Activated CD4-positive, alpha-beta T cell treated with anti-CD3 and anti-CD28 coated beads, Interleukin-2, Interleukin-6, amounts not matched to agents 100 ng/mL and 50 ng/mL, durations not matched to agents 16 hours and 8 hours (primary cell): ENCODE measurements at regions not wholly inside any gene's neighbourhood (a gene's known extent, or its start where the extent isn't known, plus 50 kb on each side); places are given as distances from the start of the nearest gene placed in this dataset.

Source experiments
- DNase-seq: peaks from one replicate; pipeline ENCODE4 v3.0.0-alpha.2; 2020

- DNase-seq, result no peak
These were observed 1115.5 kb upstream of the SLC10A2 start for GRCh38 chr13:104181526-104182231.

DNA sequence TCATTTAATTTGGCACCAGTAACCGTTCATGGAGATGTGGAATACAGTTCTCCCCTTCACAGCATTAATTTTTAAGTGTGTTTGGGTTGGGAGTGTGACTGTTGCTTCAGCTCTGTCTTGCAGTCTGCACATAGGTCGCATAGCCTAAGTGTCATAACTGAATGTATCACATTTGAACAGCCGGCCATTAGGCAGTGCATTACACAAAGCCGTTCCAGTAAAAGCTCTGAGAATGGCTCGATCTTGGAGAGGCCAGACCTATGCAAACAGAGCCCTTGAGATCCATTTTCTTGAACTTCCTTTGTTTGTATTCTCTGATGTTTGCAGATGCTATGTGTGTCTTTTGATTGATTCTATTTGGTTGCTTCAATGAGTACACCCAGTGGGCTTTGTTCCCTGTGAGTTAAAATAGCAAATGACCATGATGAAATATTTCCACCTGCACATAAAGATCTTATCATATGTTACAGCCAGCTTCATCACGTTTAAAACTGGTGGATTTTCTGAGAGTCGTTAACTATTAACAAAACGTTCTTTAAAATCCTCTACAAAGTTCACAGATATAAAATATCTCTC, 1104.9 kb upstream of the SLC10A2 start:
- DNase-seq, result no peak

GRCh38 chr13:104163866-104164630, 1097.8 kb upstream of the SLC10A2 start:
- no peak for DNase-seq

DNA sequence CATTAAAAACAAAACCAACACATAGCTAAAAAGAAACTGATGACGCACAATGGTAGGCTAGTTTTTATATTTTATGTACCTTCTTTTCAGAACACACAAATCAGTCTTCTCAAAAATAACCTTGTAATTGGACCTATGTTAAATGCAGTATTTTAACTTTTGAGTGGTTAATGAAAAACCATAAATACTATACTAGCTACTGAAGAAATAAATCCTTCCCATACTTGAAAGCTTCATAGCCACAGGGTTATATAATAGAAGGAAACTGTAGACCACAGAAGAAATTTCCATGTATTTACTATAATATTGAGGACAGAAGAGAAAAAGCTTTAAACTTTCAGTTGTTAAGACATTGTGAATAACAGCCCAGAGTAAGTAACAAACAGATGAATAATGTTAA, 1094.3 kb upstream of the SLC10A2 start:
- no peak for DNase-seq

- DNase-seq, result no peak
These were observed 1077.7 kb upstream of the SLC10A2 start for GRCh38 chr13:104143760-104144416.

DNA sequence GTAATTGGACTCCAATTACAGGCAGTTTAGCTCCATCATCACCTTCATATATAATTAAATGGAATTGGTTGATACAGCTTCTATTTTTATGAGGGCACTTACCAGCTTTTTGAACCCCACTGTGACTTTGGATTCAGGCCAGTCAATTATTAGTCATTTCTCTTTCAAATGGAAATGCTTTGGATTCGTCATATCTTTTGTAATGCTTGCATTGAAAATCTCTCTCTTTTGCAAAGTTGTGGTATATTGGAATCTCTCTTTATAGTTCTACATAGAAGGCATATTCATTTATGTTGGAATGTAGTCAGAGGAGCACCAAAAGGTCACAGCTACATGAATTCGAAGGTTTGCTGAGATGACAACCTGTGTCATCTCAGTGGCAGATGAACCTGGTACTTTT, 1074.3 kb upstream of the SLC10A2 start:
- no peak for DNase-seq

GRCh38 chr13:104137416-104137815, 1071.2 kb upstream of the SLC10A2 start:
- no peak for DNase-seq

GRCh38 chr13:104132849-104133248, 1066.6 kb upstream of the SLC10A2 start:
- no peak for DNase-seq

GRCh38 chr13:104114101-104114500, 1047.9 kb upstream of the SLC10A2 start:
- DNase-seq, result no peak

- no peak for DNase-seq
These were observed 1044.8 kb upstream of the SLC10A2 start for GRCh38 chr13:104111031-104111430.

DNA sequence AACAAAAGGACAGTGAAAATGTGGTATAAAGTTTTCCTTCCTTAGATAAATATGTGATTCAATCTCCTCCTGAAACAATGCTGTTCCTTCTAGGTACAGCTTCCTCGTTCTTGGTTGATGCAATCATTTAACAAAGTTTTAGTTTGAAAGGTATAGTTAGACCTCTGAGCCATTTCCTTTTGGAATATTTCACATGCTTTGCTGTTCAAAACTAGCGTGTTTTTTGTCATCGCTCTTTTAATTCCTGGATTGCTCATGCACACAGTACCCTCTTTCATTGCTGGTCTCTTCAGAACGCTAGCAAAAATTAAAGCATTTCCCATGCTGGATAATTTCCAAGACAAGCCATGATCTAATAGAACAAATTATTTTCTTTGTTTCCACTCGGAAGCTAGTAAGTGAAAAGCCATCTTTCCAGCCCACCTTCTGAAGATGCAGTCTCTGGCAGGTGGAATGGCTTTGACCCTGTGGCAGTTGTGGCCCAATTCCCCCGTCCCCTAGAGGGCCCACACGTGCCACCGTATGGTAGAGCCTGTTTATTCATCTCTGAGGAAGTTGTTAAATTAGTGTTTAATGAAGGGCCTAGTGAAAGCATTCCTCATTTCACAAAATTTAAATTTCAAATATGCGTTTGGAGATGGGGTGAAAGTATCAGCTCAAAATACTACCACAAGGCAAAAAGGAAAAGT, 1040.6 kb upstream of the SLC10A2 start:
- no peak for DNase-seq

DNA sequence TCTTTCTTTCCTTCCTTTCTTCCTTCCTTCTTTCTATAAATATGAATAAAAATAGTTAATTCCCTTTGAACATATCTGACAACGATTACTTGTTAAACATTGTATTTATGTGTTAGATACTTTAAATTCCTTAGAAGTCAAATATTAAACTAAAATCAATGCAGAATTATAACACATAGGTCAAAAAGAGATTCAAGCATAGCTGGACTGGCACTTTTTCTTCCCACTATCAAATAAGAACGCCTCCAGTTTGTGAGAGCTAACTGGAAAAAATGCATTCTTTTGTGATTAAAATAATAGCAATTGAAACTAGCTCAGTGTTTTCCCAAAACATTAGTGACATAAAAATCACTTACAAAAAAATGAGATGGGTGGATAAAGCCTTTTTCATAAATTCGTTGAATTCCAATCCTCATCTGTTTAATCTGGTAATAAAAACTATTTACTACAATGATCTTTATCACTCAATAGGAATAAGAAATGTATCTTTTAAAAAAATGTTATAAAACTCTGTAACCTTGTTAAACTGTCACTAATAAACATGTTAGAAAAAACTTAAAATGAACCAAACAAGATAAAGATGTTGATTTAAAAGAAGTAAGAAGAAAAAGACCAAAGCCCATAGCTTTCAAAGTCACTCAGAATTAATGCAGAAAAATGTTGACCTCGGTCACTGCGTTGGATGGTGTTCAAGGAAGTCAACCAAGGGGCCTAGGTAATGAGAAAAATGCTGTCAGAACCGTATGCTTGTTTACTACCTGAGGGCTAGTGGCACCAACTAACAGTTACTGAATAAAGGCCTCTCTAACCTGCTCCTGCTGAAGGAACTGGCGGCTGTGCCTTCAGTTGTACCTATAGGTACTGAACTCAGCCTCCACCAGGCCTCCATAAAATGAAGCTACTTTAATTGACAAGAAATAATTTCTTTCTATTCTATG, 1039.5 kb upstream of the SLC10A2 start:
- DNase-seq, result no peak

DNA sequence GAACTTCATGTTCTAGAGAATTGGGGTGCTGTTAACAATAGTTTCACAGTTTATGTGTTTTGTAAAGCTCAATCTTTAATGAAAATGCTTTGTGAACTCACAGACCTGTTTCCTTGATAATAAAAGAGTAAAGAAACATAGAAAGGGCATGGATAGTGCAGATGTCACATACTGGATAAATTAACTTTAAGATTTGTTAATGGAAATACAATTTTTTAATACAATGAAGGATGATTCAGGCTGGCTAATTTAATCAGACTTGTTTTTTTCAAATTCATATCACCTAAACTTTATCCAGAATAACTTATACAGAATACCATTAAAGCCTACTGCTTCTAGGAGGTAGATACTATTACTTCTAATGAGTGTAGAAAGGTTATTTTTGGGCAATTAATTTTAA, 1033.5 kb upstream of the SLC10A2 start:
- DNase-seq, result no peak

DNA sequence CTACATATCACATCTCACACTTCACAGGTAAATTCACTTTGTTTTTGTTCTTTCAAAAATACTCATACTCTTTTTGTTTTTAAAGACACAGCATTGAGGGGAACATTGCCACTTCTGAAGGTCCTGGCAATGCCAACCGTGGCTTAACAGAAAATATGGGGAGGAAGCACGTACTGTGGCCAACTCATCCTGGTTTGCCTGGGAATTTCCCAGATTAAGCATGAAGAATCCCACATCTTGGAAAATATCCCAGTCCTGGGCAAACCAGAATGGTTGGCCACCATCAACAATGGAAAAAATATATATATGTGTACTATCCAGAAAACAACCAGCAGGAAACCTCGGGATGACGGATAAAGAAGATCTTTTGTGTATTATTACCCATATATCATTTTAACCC, 1032.2 kb upstream of the SLC10A2 start:
- DNase-seq, result no peak

- no peak for DNase-seq
These were observed 1020.5 kb upstream of the SLC10A2 start for GRCh38 chr13:104086759-104087158.

- no peak for DNase-seq
These were observed 1020.0 kb upstream of the SLC10A2 start for GRCh38 chr13:104086210-104086609.

- no peak for DNase-seq
These were observed 1019.4 kb upstream of the SLC10A2 start for GRCh38 chr13:104085611-104086010.

- no peak for DNase-seq
These were observed 1008.1 kb upstream of the SLC10A2 start for GRCh38 chr13:104074326-104074725.

DNA sequence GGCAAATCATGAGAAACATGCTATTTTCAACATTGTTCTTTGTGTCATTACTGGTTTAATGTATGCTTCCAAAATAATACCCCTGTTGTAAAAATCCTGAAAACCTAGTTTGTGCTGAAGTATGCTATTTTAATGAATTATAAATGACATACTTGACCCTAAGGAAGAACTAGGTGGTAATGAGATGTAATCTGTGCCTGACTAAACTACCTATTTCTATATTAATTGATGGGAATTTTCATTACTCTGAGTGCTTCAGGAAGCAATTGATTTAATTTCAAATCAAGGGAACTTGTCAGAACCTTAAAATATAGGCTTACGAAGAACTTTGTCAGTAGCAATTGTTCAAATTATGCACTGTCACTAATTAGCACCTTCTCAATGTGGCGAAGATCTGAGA, 1005.6 kb upstream of the SLC10A2 start:
- DNase-seq, result no peak

DNA sequence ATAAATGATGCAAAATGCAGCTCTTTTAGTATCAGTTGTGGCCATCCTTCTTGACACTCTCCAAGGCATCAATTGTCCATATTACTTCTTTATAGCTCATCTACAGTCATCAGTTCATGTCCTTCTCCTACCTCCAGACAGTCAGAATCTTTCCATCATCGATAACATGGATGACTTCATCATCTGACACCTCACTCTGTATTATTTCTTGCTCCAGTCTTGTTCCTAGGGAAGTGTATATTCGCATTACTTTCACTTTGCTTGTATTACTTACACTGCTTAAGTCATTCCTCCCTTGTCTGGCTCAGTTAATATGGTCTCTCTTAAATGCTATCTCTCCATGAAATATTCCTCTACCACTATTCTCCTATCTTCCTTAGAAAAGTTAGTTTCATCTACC, 999.1 kb upstream of the SLC10A2 start:
- DNase-seq, result no peak

DNA sequence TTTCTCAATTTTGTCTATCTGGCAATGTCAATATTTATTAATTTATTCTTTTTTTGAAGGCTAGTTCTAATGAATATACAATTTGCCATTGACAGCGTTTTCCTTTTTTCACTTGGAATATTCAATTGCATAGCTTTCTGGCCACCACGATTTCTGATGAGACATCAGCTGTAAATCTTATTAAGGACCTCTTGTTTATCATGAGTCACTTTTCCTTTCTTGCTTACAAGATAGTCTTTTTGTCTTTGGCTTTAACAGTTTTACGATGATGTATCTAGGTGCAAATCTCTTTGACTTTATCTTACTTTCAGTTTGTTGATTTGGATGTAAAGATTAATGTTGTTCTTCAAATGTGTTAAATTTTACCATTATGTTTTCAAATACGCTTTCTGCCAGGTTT, 991.6 kb upstream of the SLC10A2 start:
- no peak for DNase-seq

GRCh38 chr13:104045907-104046306, 979.7 kb upstream of the SLC10A2 start:
- DNase-seq, result no peak
